ENCODE measurements at regions not wholly inside any gene's neighbourhood (a gene's known extent, or its start where the extent isn't known, plus 50 kb on each side); places are given as distances from the start of the nearest gene placed in this dataset.

DNA sequence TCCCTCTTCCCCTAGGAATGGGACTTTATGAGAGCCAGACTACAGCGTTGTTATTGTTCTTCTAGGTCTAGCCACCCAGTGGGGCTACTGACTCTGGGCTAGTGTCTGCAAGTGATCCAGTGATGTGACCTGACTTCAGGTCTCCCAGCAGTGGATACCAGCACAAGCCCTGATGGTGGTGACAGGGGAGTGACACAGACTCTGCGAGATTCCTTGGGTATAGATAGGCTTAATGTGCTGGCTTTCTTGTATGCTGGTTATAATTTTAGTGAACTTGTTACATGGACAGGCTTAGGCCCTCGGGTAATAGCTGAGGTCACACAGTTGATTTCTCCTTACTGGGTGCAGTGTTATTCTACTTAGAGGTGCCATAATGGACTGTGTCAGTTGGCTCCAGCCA lies 106.9 kb downstream of the TBC1D30 start:
- H3K4me3 ChIP-seq (ENCODE audit: low read length): no peak overlapping the region
- H3K9me2 ChIP-seq (replicated peaks; ENCODE audit: insufficient read depth, low read length): no peaks in the 10 kb centered on the region
- no peak for DNase-seq
- H3K36me3 ChIP-seq (ENCODE audit: insufficient read depth, low read length): no peaks in the 10 kb centered on the region
- H3K9me3 ChIP-seq (ENCODE audit: low read length): no peaks in the 10 kb centered on the region
- no peak overlapping the region for H3K9ac ChIP-seq (ENCODE audit: low read length)
- H3K4me1 ChIP-seq (ENCODE audit: low read length): no peaks in the 10 kb centered on the region
- H3K27me3 ChIP-seq (ENCODE audit: low read length): no peaks in the 10 kb centered on the region
- no peak overlapping the region for H3K4me2 ChIP-seq (ENCODE audit: low read depth, low read length, poor library complexity, severe bottlenecking)
- no peak overlapping the region for H2AFZ ChIP-seq (ENCODE audit: low read length)
- no peak overlapping the region for H3K27ac ChIP-seq (ENCODE audit: low read length)
- H4K20me1 ChIP-seq (ENCODE audit: insufficient read depth, low read depth, low read length): no peaks in the 10 kb centered on the region
- no peaks in the 10 kb centered on the region for H3K79me2 ChIP-seq (ENCODE audit: low read length)

DNA sequence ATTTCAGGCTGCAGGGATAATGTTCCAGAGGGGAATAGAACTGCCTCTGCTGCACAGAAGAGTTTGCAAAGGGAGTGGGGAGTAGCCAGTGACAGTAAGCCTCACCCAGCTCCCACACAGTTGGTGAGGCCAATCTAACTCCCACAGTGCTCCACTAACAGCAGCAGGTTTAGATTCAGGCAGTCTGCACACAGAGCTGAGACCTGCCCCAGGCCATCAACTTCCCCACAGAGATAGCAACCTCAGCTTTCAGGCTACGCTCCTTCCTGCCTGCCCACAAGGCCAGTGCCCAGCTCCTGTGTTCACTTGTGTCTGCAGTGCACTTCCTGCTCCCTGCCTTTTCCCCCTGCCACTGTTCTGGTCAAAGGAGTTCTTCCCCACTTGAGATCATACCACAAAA lies 107.5 kb downstream of the TBC1D30 start:
- no peaks in the 10 kb centered on the region for H3K9me2 ChIP-seq (replicated peaks; ENCODE audit: insufficient read depth, low read length)
- no peak overlapping the region for H3K27ac ChIP-seq (ENCODE audit: low read length)
- no peaks in the 10 kb centered on the region for H3K36me3 ChIP-seq (ENCODE audit: insufficient read depth, low read length)
- no peaks in the 10 kb centered on the region for H3K27me3 ChIP-seq (ENCODE audit: low read length)
- H3K4me3 ChIP-seq (ENCODE audit: low read length): no peak overlapping the region
- H4K20me1 ChIP-seq (ENCODE audit: insufficient read depth, low read depth, low read length): no peaks in the 10 kb centered on the region
- no peak overlapping the region for H3K9ac ChIP-seq (ENCODE audit: low read length)
- H3K9me3 ChIP-seq (ENCODE audit: low read length): no peaks in the 10 kb centered on the region
- no peak for DNase-seq
- no peak overlapping the region for H2AFZ ChIP-seq (ENCODE audit: low read length)
- H3K4me2 ChIP-seq (ENCODE audit: low read depth, low read length, poor library complexity, severe bottlenecking): no peak overlapping the region
- no peaks in the 10 kb centered on the region for H3K79me2 ChIP-seq (ENCODE audit: low read length)
- H3K4me1 ChIP-seq (ENCODE audit: low read length): no peaks in the 10 kb centered on the region

- no peaks in the 10 kb centered on the region for H3K36me3 ChIP-seq (ENCODE audit: insufficient read depth, low read length)
- no peak for DNase-seq
- no peaks in the 10 kb centered on the region for H3K4me1 ChIP-seq (ENCODE audit: low read length)
- H3K9ac ChIP-seq (ENCODE audit: low read length): no peak overlapping the region
- H3K9me3 ChIP-seq (ENCODE audit: low read length): no peaks in the 10 kb centered on the region
- H3K27ac ChIP-seq (ENCODE audit: low read length): no peak overlapping the region
- H3K27me3 ChIP-seq (ENCODE audit: low read length): no peaks in the 10 kb centered on the region
- no peak overlapping the region for H3K4me2 ChIP-seq (ENCODE audit: low read depth, low read length, poor library complexity, severe bottlenecking)
- H4K20me1 ChIP-seq (ENCODE audit: insufficient read depth, low read depth, low read length): no peaks in the 10 kb centered on the region
- H3K4me3 ChIP-seq (ENCODE audit: low read length): no peak overlapping the region
- H2AFZ ChIP-seq (ENCODE audit: low read length): no peak overlapping the region
- no peaks in the 10 kb centered on the region for H3K9me2 ChIP-seq (replicated peaks; ENCODE audit: insufficient read depth, low read length)
- no peaks in the 10 kb centered on the region for H3K79me2 ChIP-seq (ENCODE audit: low read length)
Observed at GRCh38 chr12:64933791-64934190, 109.3 kb downstream of the TBC1D30 start.

- 0 out of 2 replicates have a peak, but pooled peaks cover 4% of the 10 kb centered on the region for H3K27me3 ChIP-seq (ENCODE audit: low read length)
Observed at GRCh38 chr12:64937452-64937851, 113.0 kb downstream of the TBC1D30 start.

GRCh38 chr12:64938179-64938578 lies 113.7 kb downstream of the TBC1D30 start:
- no peaks in the 10 kb centered on the region for H3K9me2 ChIP-seq (replicated peaks; ENCODE audit: insufficient read depth, low read length)
- 0 out of 2 replicates have a peak, but pooled peaks cover 4% of the 10 kb centered on the region for H3K27me3 ChIP-seq (ENCODE audit: low read length)
- no peak for DNase-seq
- no peaks in the 10 kb centered on the region for H4K20me1 ChIP-seq (ENCODE audit: insufficient read depth, low read depth, low read length)
- no peak overlapping the region for H3K9ac ChIP-seq (ENCODE audit: low read length)
- no peaks in the 10 kb centered on the region for H3K36me3 ChIP-seq (ENCODE audit: insufficient read depth, low read length)
- no peaks in the 10 kb centered on the region for H3K79me2 ChIP-seq (ENCODE audit: low read length)
- no peaks in the 10 kb centered on the region for H3K9me3 ChIP-seq (ENCODE audit: low read length)
- no peaks in the 10 kb centered on the region for H3K4me1 ChIP-seq (ENCODE audit: low read length)
- H2AFZ ChIP-seq (ENCODE audit: low read length): no peak overlapping the region
- no peak overlapping the region for H3K27ac ChIP-seq (ENCODE audit: low read length)
- H3K4me3 ChIP-seq (ENCODE audit: low read length): no peak overlapping the region
- no peak overlapping the region for H3K4me2 ChIP-seq (ENCODE audit: low read depth, low read length, poor library complexity, severe bottlenecking)

More at GRCh38 chr12:64937452-64937851, 113.0 kb downstream of the TBC1D30 start:
- Histone ChIP-seq H3K9me3 (ENCODE audit: low read length) (no peaks in the 10 kb centered on the region), H4K20me1 (ENCODE audit: insufficient read depth, low read depth, low read length) (no peaks in the 10 kb centered on the region), H3K9me2 (replicated peaks; ENCODE audit: insufficient read depth, low read length) (no peaks in the 10 kb centered on the region), H3K9ac (ENCODE audit: low read length) (no peak overlapping the region), H2AFZ (ENCODE audit: low read length) (no peak overlapping the region), H3K4me1 (ENCODE audit: low read length) (no peaks in the 10 kb centered on the region), H3K4me2 (ENCODE audit: low read depth, low read length, poor library complexity, severe bottlenecking) (no peak overlapping the region), H3K4me3 (ENCODE audit: low read length) (no peak overlapping the region), H3K79me2 (ENCODE audit: low read length) (no peaks in the 10 kb centered on the region), H3K27ac (ENCODE audit: low read length) (no peak overlapping the region), H3K36me3 (ENCODE audit: insufficient read depth, low read length) (no peaks in the 10 kb centered on the region)
- no peak for DNase-seq

- H3K9me2 ChIP-seq (replicated peaks; ENCODE audit: insufficient read depth, low read length): no peaks in the 10 kb centered on the region
- no peak for DNase-seq
- H3K36me3 ChIP-seq (ENCODE audit: insufficient read depth, low read length): no peaks in the 10 kb centered on the region
- no peaks in the 10 kb centered on the region for H3K4me1 ChIP-seq (ENCODE audit: low read length)
- no peak overlapping the region for H2AFZ ChIP-seq (ENCODE audit: low read length)
- no peak overlapping the region for H3K4me2 ChIP-seq (ENCODE audit: low read depth, low read length, poor library complexity, severe bottlenecking)
- H3K79me2 ChIP-seq (ENCODE audit: low read length): no peaks in the 10 kb centered on the region
- H3K27ac ChIP-seq (ENCODE audit: low read length): no peak overlapping the region
- no peak overlapping the region for H3K4me3 ChIP-seq (ENCODE audit: low read length)
- 0 out of 2 replicates have a peak, but pooled peaks cover 4% of the 10 kb centered on the region for H3K27me3 ChIP-seq (ENCODE audit: low read length)
- H3K9ac ChIP-seq (ENCODE audit: low read length): no peak overlapping the region
- no peaks in the 10 kb centered on the region for H4K20me1 ChIP-seq (ENCODE audit: insufficient read depth, low read depth, low read length)
- H3K9me3 ChIP-seq (ENCODE audit: low read length): no peaks in the 10 kb centered on the region
Observed at GRCh38 chr12:64943686-64944085, 119.2 kb downstream of the TBC1D30 start.

GRCh38 chr12:64944966-64945365 lies 120.5 kb downstream of the TBC1D30 start:
- Histone ChIP-seq H3K9me3 (ENCODE audit: low read length) (no peaks in the 10 kb centered on the region), H3K9me2 (replicated peaks; ENCODE audit: insufficient read depth, low read length) (no peaks in the 10 kb centered on the region), H3K4me2 (ENCODE audit: low read depth, low read length, poor library complexity, severe bottlenecking) (no peak overlapping the region), H3K4me3 (ENCODE audit: low read length) (no peak overlapping the region), H3K79me2 (ENCODE audit: low read length) (no peaks in the 10 kb centered on the region), H3K27ac (ENCODE audit: low read length) (no peak overlapping the region), H4K20me1 (ENCODE audit: insufficient read depth, low read depth, low read length) (no peaks in the 10 kb centered on the region), H3K9ac (ENCODE audit: low read length) (no peak overlapping the region), H3K27me3 (ENCODE audit: low read length) (0 out of 2 replicates have a peak, but pooled peaks cover 4% of the 10 kb centered on the region), H2AFZ (ENCODE audit: low read length) (no peak overlapping the region), H3K36me3 (ENCODE audit: insufficient read depth, low read length) (no peaks in the 10 kb centered on the region), H3K4me1 (ENCODE audit: low read length) (no peaks in the 10 kb centered on the region)
- no peak for DNase-seq

- no peaks in the 10 kb centered on the region for H4K20me1 ChIP-seq (ENCODE audit: insufficient read depth, low read depth, low read length)
- H3K4me2 ChIP-seq (ENCODE audit: low read depth, low read length, poor library complexity, severe bottlenecking): no peak overlapping the region
- H3K4me3 ChIP-seq (ENCODE audit: low read length): no peak overlapping the region
- H3K79me2 ChIP-seq (ENCODE audit: low read length): no peaks in the 10 kb centered on the region
- H3K4me1 ChIP-seq (ENCODE audit: low read length): no peaks in the 10 kb centered on the region
- H3K27me3 ChIP-seq (ENCODE audit: low read length): no peaks in the 10 kb centered on the region
- no peak overlapping the region for H2AFZ ChIP-seq (ENCODE audit: low read length)
- no peaks in the 10 kb centered on the region for H3K9me3 ChIP-seq (ENCODE audit: low read length)
- no peaks in the 10 kb centered on the region for H3K9me2 ChIP-seq (replicated peaks; ENCODE audit: insufficient read depth, low read length)
- no peaks in the 10 kb centered on the region for H3K36me3 ChIP-seq (ENCODE audit: insufficient read depth, low read length)
- no peak overlapping the region for H3K9ac ChIP-seq (ENCODE audit: low read length)
- no peak for DNase-seq
- H3K27ac ChIP-seq (ENCODE audit: low read length): no peak overlapping the region
Observed at GRCh38 chr12:64946132-64946829, 121.8 kb downstream of the TBC1D30 start.

All from Karpas-422 (cell line).